HepG2 (cell line): ENCODE measurements at regions not wholly inside any gene's neighbourhood (a gene's known extent, or its start where the extent isn't known, plus 50 kb on each side); places are given as distances from the start of the nearest gene placed in this dataset.

Source experiments
- ATAC-seq: fragments of 200-7000 bp; cut with Tn5 transposase; 3 replicates; pipeline ENCODE4 v1.9.1; 2020; ENCODE audit warnings: mild to moderate bottlenecking, moderate library complexity
- BruUV-seq: library from RNA; stranded (reverse); fragments of 400-500 nt; replicated peaks from 2 replicates; lab custom pipeline; 2021; lab: Mats Ljungman, UMichigan
- CTCF ChIA-PET: fragments of 300-600 bp; formaldehyde crosslinking; extraction: SDS; loops from one replicate; lab custom pipeline; 2021; ENCODE audit warnings: low total read pairs, inconsistent platforms, low intra/inter-chr PET ratio; lab: Yijun Ruan, JAX
- POLR2A ChIA-PET: fragments of 350-600 bp; sonication (Branson Sonifier 250); formaldehyde crosslinking; loops from one replicate; lab custom pipeline; 2020; ENCODE audit warnings: antibody characterized with exemption, inconsistent platforms; lab: Yijun Ruan, JAX
- DNase-seq: peaks from one replicate; pipeline ENCODE4 v3.0.0-alpha.2; 2015; ENCODE audit warnings: low spot score
- FAIRE-seq: peaks from 3 replicates; lab custom pipeline; 2011; peaks lifted over from hg19 to GRCh38; lab: Jason Lieb, UNC
- H2AFZ ChIP-seq: one replicate; pipeline ENCODE4 v1.6.1; 2011; ENCODE audit warnings: low read length, inconsistent platforms
- H3K27ac ChIP-seq: fragments of 300-600 bp; 3 replicates; pipeline ENCODE4 v1.8.0; 2011; ENCODE audit warnings: mixed run types, mild to moderate bottlenecking, mixed read lengths, low read length, inconsistent platforms; ENCODE audit not compliant: insufficient read depth; ENCODE audit errors: extremely low read length
- H3K27me3 ChIP-seq, 2 experiments: fragments of 200-600 bp in 1 of 2; 2 replicates in 1 of 2; 3 replicates in 1 of 2; pipeline versions ENCODE4 v1.6.0 to v1.8.0; 2011; ENCODE audit warnings: low read length in 2 of 2, mild to moderate bottlenecking in 2 of 2, moderate library complexity in 2 of 2, inconsistent platforms in 1 of 2; ENCODE audit not compliant: insufficient read depth in 2 of 2, control insufficient read depth in 1 of 2
- H3K36me3 ChIP-seq, 2 experiments: fragments of 200-600 bp in 1 of 2; replicated peaks in 1 of 2; 2 replicates in 1 of 2; 3 replicates in 1 of 2; pipeline versions ENCODE4 v1.5.1 to v1.8.0; 2011; ENCODE audit warnings: low read length in 2 of 2, inconsistent platforms in 1 of 2; ENCODE audit not compliant: insufficient read depth in 2 of 2, control insufficient read depth in 1 of 2
- H3K4me1 ChIP-seq: 2 replicates; pipeline ENCODE4 v1.5.1; 2012; ENCODE audit warnings: low read length, inconsistent platforms; ENCODE audit not compliant: insufficient read depth
- H3K4me2 ChIP-seq: 2 replicates; pipeline ENCODE4 v1.6.0; 2011; ENCODE audit warnings: low read depth, low read length, inconsistent platforms
- H3K4me3 ChIP-seq, 3 experiments: fragments of 200-600 bp in 1 of 3; sonication (generic), shearing (Covaris generic) in 1 of 3; replicated peaks in 1 of 3; 2 replicates each; pipeline ENCODE4 v1.5.1; 2011 to 2016; ENCODE audit warnings: low read length in 3 of 3, inconsistent platforms in 2 of 3, low read depth in 2 of 3, mild to moderate bottlenecking in 2 of 3, control low read depth in 1 of 3, mixed read lengths in 1 of 3; ENCODE audit not compliant: insufficient read depth in 1 of 3
- H3K79me2 ChIP-seq: one replicate; pipeline ENCODE4 v1.6.1; 2011; ENCODE audit warnings: low read length, inconsistent platforms; ENCODE audit not compliant: insufficient read depth
- H3K9ac ChIP-seq: 2 replicates; pipeline ENCODE4 v1.6.0; 2011; ENCODE audit warnings: mild to moderate bottlenecking, low read depth, low read length, inconsistent platforms; ENCODE audit not compliant: insufficient read depth
- H3K9me3 ChIP-seq: 2 replicates; pipeline ENCODE4 v1.5.1; 2012; ENCODE audit warnings: mild to moderate bottlenecking, low read length
- H4K20me1 ChIP-seq: 2 replicates; pipeline ENCODE4 v1.6.0; 2011; ENCODE audit warnings: inconsistent platforms, mild to moderate bottlenecking, low read length, moderate library complexity; ENCODE audit not compliant: insufficient read depth
- CHD4 ChIP-seq: fragments of 200-600 bp; sonication (generic); IDR thresholded peaks from 2 replicates; pipeline ENCODE4 v1.7.0; 2017; ENCODE audit warnings: mild to moderate bottlenecking, low read length, borderline replicate concordance
- HOXD1 ChIP-seq: sonication (generic); formaldehyde crosslinking; IDR thresholded peaks from 2 replicates; pipeline ENCODE4 v1.5.0; 2020; ENCODE audit warnings: missing genetic modification reagents
- RBM22 ChIP-seq: fragments of 200-400 bp; formaldehyde crosslinking; optimal IDR thresholded peaks from 2 replicates; pipeline ENCODE3; 2017; ENCODE audit warnings: mild to moderate bottlenecking, low read length, moderate library complexity
- ZNF12 ChIP-seq: sonication (generic); formaldehyde crosslinking; IDR thresholded peaks from 2 replicates; pipeline ENCODE4 v1.5.0; 2020; ENCODE audit warnings: missing genetic modification reagents
- ZNF557 ChIP-seq: sonication (generic); formaldehyde crosslinking; IDR thresholded peaks from 2 replicates; pipeline ENCODE4 v1.4.0; 2020; ENCODE audit warnings: missing genetic modification reagents
- WGBS: methylation state at CpG from one replicate; pipeline ENCODE4 v1.1.6; 2017; ENCODE audit warnings: low lambda C conversion rate; 5-methylcytosine and 5-hydroxymethylcytosine counted together
- in situ Hi-C: cut with HindIII; loops from 2 replicates; pipeline ENCODE4 v1.10.0; 2017; ENCODE audit warnings: low pct_unique_long_range_greater_than_20kb; ENCODE audit not compliant: extremely low pct_ligation_motif_present
- intact Hi-C: fragments of 100-400 bp; cut with micrococcal nuclease; formaldehyde crosslinking; loops from one replicate; pipeline ENCODE4 v1.10.0; 2022; ENCODE audit not compliant: unreplicated experiment
- TF ChIP-seq, protein P1 (sequence below): sonication (generic); formaldehyde crosslinking; IDR thresholded peaks from 2 replicates; pipeline ENCODE4 v1.5.1; 2020; ENCODE audit warnings: missing genetic modification reagents, mild to moderate bottlenecking, borderline replicate concordance
- TF ChIP-seq, protein P2 (sequence below): sonication (generic); formaldehyde crosslinking; IDR thresholded peaks from 2 replicates; pipeline ENCODE4 v1.5.1; 2020; ENCODE audit warnings: missing genetic modification reagents, mild to moderate bottlenecking, borderline replicate concordance

DNA sequence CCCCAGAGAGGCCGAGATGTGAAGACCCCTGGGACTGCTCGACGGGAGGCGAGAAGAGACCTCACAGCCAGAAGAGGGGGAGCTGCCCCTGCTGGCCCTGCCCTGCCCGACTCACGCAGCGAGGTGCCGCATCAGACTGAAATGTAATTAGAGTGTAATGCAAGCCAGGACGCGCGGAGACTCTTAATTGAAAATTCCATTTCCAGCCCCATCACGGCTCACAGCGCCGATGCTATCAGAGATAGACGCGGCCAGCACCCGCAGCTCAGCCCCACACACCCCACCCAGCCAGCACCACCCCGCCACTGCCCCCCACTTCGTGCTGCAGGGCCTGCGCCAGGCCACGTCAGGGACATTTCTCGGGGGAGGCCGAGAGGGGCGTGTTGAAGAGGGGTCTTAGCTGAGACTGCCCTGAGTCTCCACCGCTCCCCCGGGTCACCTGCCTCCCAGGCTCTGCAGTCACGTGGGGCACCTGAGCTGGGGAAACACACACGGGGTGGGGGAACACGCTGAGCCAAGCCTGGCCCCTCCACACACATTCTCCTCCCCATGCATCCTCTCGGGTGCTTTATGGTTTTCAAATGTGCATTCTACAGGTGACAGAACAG, 78.1 kb downstream of the TEX51 start (continued):
- TF ChIP-seq, protein P1, sequence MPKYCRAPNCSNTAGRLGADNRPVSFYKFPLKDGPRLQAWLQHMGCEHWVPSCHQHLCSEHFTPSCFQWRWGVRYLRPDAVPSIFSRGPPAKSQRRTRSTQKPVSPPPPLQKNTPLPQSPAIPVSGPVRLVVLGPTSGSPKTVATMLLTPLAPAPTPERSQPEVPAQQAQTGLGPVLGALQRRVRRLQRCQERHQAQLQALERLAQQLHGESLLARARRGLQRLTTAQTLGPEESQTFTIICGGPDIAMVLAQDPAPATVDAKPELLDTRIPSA (CRISPR knock-in tag), result no peak
- TF ChIP-seq ZNF12 (no peak), RBM22 (no peak), HOXD1 (CRISPR knock-in tag) (no peak), CHD4 (no peak), ZNF557 (CRISPR knock-in tag) (no peak)

DNA sequence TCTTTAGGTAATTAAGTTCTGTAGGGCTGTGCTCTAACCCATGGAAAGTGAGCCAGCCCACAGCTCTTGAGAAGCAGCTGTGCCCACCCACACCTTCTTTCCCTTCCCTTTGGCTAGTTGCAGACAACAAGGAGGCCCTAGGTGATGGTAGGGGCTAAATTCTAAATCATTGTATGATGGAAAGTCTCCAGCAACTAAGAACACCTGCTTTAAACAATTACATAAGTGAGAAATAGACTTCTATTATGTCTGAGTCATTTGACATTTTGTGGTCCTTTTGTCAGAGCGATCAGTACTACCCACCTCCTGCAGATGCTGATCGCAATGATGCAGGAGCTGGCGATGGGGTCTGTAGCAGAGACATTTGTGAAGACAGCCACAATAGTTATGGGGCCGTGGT, 79.6 kb downstream of the TEX51 start:
- H3K4me3 ChIP-seq, result no peak overlapping the region
- H3K4me1 ChIP-seq, result peaks cover 65% of the 10 kb centered on the region
- H3K27ac ChIP-seq, result no peak overlapping the region
- H2AFZ ChIP-seq, result no peak overlapping the region
- no peaks in the 10 kb centered on the region for H3K27me3 ChIP-seq
- H3K36me3 ChIP-seq, result no peaks in the 10 kb centered on the region
- 87% methylated on average over 4 of the region's 4 CpGs for WGBS
- no peak overlapping the region for H3K4me2 ChIP-seq
- DNase-seq (no peak), ATAC-seq (no peak), FAIRE-seq (no peak)
- H3K9me3 ChIP-seq, result no peaks in the 10 kb centered on the region
- H3K79me2 ChIP-seq, result no peaks in the 10 kb centered on the region
- in situ Hi-C loops (no loop called here), intact Hi-C loops (loop anchor here (10.0 kb wide), 1 partner anchor 1234 kb away; no protein-coding TSS in a partner anchor)
- H3K9ac ChIP-seq, result no peak overlapping the region
- TF ChIP-seq, protein P2, sequence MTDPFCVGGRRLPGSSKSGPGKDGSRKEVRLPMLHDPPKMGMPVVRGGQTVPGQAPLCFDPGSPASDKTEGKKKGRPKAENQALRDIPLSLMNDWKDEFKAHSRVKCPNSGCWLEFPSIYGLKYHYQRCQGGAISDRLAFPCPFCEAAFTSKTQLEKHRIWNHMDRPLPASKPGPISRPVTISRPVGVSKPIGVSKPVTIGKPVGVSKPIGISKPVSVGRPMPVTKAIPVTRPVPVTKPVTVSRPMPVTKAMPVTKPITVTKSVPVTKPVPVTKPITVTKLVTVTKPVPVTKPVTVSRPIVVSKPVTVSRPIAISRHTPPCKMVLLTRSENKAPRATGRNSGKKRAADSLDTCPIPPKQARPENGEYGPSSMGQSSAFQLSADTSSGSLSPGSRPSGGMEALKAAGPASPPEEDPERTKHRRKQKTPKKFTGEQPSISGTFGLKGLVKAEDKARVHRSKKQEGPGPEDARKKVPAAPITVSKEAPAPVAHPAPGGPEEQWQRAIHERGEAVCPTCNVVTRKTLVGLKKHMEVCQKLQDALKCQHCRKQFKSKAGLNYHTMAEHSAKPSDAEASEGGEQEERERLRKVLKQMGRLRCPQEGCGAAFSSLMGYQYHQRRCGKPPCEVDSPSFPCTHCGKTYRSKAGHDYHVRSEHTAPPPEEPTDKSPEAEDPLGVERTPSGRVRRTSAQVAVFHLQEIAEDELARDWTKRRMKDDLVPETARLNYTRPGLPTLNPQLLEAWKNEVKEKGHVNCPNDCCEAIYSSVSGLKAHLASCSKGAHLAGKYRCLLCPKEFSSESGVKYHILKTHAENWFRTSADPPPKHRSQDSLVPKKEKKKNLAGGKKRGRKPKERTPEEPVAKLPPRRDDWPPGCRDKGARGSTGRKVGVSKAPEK (CRISPR knock-in tag), result no peak
- H4K20me1 ChIP-seq, result no peaks in the 10 kb centered on the region
- ChIA-PET POLR2A (no interaction called here), CTCF (no interaction called here)
- BruUV-seq, result no TSS peak
